Breast epithelium (tissue), 3 donors: ENCODE measurements at regions not wholly inside any gene's neighbourhood (a gene's known extent, or its start where the extent isn't known, plus 50 kb on each side); places are given as distances from the start of the nearest gene placed in this dataset.

ENCODE experiments used
- POLR2A ChIP-seq: fragments of 450-650 bp; IDR thresholded peaks from one replicate; pipeline ENCODE4 v1.6.1; 2016; ENCODE audit warnings: antibody characterized with exemption, mild to moderate bottlenecking, moderate library complexity
- POLR2AphosphoS5 ChIP-seq, 3 donors: sonication (generic); formaldehyde crosslinking; IDR thresholded peaks; one replicate each; pipeline ENCODE4 v1.6.1; 2017; ENCODE audit warnings: antibody characterized with exemption in 3 of 3
- TF ChIP-seq, protein P1 (sequence below), 3 donors: fragments of 450-650 bp; IDR thresholded peaks; one replicate each; pipeline ENCODE4 v1.5.1; 2016 to 2017; ENCODE audit warnings: antibody characterized with exemption in 3 of 3, mild to moderate bottlenecking in 3 of 3, moderate library complexity in 3 of 3

DNA sequence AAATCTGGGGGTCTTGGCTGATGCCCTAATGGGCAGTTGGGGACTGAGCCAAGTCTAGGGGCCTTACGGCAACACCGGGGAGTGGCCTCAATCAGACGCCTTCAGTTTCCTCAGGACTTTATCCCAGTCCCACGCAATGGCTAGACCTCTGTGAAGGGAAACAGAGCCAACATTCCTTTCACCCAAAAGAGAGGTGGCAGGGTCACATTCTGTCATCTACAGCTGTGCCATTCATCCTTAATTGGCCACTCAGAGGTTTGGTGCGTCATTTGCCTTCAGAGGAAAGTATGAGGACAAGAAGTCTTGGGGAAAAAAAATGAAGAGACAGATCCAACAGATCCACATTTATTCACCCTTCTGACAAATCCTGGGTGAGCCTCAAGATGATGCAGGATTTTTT lies 166.9 kb upstream of the AVPR1A start:
- TF ChIP-seq, protein P1, sequence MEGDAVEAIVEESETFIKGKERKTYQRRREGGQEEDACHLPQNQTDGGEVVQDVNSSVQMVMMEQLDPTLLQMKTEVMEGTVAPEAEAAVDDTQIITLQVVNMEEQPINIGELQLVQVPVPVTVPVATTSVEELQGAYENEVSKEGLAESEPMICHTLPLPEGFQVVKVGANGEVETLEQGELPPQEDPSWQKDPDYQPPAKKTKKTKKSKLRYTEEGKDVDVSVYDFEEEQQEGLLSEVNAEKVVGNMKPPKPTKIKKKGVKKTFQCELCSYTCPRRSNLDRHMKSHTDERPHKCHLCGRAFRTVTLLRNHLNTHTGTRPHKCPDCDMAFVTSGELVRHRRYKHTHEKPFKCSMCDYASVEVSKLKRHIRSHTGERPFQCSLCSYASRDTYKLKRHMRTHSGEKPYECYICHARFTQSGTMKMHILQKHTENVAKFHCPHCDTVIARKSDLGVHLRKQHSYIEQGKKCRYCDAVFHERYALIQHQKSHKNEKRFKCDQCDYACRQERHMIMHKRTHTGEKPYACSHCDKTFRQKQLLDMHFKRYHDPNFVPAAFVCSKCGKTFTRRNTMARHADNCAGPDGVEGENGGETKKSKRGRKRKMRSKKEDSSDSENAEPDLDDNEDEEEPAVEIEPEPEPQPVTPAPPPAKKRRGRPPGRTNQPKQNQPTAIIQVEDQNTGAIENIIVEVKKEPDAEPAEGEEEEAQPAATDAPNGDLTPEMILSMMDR (IDR thresholded peaks at IDR 0.05): no peak
- no peak for TF ChIP-seq POLR2AphosphoS5 (IDR thresholded peaks at IDR 0.05)
- no peak for TF ChIP-seq POLR2A
